ENCODE measurements at regions not wholly inside any gene's neighbourhood (a gene's known extent, or its start where the extent isn't known, plus 50 kb on each side); places are given as distances from the start of the nearest gene placed in this dataset.

DNA sequence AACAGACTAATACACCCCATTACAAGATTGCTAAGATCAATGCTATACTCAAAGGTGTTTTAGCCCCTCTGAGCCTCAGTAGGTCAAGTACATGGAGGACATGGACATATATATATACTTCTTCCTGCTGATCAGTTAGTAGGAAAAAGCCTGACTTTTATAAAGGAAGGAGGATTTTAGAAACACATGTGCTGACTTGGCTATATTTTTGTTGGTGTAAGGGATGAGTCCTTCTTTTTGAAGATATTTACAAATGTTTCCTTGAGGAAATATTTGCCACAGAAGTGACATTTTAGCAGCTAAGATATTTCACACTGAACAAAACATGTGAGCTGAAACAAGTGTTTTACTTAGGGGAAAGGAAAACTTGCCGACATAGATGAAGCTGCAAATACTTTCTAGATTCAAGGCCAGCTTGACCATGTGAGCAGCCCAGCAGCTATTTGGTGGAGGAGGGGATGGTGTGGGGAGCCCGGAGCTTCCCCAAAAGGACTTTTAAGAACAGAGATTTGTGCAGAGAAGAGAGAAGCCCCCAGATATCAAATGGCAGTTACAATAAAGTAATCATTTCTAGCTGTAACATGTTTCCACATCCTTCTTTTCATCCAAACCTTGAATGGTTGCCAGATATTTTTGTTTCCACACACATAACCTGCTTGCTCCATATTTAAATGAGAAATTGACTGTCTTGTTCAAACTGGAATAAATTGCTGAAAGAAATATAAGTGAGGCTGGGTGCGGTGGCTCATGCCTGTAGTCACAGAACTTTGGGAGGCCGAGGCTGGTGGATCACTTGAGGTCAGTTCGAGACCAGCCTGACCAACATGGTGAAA, 111.7 kb upstream of the NR2F2 start:
- DNase-seq, result no peak

DNA sequence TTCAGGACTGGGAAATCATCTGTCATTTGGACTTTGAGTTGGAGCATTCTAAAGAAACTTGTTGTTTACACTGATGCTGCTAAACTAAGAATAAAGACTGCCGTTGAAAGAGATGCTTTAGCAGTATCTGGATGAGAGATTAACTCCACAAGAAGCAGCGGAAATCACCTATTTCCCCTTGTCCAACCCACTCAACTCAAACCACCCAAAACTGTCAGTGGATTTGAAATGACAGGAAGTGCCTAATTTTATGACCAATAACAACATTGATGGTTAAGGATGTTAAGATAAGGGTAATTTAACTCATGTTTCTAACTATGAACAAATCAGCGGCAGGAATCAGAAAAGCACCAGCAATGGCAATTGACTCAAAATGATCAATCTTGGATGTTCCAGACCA, 110.8 kb upstream of the NR2F2 start:
- DNase-seq, result no peak

DNA sequence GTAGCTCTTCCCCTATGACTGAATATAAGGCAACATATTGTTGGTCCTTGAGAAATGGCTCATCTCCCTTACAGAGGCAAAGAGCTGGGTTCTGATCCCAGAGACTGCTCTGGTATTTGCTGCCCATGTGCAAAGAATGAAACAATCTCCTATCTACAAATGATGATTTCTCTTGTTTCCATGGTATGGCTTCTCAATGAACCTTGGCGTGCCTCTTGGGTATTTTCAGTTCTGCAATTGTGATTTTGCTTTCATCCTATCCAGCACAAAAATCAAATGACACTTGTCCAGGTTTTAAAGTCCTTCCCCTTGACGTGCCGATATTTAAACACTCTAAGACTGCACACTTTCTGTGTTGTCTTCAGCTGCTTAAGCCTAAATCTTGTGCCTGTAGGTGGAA, 109.8 kb upstream of the NR2F2 start:
- no peak for DNase-seq

DNA sequence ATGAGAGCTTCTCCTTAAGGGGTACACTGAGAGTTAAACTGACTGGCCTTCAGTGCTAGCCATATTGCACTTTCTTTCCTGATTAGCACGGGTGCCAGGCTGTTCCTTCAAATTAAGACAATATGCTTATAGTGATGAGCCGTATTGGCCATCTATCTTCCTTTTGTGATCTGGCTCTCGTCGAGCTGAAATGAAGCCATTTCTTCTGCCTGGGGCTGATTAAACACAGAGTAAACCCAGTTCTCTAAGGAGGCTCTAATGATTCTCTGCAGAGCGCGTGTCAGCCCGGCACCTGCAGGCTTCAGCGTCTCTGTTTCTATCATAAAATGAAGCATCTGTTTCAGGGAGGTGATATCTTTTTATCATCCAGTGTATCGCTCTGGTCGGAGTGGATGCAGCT, 107.5 kb upstream of the NR2F2 start:
- DNase-seq, result no peak

DNA sequence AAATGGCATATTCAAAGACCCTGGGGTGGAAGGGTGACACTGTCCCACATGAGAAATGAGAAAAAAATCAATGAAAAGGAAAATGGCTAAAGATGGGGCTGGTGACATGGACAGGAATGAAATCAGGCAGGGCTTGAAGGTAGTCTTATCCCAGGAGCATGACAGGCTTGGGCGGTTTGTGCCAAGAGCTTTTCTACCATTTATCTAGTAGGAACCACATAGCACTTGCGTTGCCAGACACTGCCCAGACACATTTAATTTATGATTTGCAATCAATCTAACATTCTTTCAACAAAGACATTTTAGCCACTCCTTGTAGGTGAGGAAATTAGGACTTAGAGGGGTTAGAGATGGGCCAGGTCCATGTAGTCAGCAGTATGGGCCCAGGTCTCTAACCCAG, 106.6 kb upstream of the NR2F2 start:
- no peak for DNase-seq

DNA sequence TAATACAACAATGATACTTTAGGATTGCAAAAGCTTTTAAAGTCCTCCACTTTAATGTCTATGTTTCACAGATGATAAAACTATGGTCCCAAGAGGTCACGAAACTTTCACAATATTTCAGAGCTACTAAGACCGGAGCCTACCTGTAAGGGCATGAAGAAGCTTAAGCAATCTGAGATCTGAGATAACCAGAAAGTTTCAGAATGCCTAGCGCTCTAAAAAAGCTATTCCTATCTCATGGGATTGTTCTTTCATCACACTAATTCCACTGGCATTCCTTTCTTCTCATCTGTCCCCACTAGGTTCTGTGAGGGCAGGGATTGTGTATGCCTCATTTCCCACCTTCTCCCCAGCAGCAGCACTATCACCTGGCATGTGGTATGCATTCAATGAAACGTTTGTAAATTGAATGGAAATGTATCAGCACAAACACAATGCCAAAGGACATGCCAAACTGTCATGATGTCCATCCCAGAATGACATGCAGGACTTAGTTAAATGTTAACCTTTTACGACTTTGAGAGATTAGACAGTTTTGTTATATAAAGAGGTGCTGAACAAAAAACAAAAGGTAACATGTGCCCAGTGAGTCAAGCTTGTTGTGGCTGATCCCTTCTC, 104.7 kb upstream of the NR2F2 start:
- no peak for DNase-seq

DNA sequence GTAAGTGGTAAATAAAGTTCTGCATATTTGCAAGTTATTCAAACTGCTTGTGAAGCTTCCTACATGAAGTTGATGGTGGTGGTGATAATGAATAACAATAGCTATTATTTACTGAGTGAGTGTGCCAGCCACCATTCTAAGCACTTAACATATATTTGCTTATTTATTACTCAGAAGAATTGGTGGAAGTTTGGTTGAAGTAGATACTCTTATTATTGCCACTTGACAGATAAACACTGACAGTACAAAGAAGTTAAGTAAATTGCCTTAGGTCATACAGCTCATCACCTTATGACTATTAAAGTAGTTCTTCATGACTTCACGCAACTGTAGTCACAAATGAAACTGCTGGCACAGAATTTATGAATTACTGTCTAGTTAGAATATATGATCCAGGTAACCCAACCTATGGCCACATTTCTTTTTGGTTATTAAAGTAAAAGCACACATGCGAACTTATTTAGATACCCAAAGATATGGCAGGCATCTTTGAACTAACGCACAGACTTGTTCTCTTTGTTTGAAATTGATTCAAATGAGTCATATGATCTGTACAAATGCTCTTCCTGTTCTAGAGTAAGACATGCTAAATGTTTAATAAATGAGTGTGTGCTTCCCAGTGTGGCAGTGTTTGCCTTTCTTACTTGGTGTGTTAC, 99.8 kb upstream of the NR2F2 start:
- DNase-seq, result no peak

DNA sequence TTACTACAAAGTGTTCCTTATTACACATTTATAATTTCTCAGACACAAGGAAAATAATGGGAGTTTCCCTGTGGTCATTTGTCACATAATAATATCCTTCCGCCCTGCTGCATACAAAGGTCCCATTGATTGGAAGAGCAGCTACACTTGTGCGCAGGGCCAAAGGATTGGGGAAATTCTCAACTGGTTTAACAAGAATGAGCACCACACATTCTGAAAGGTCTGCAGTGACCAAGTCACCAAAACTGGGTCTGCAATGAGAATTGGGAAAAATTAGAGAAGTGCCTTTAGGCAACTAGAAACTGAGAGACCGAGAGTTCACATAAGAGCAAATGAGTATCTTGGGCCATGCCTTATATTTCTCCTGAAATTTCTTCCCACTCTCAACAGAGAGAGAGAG, 98.2 kb upstream of the NR2F2 start:
- DNase-seq, result no peak

DNA sequence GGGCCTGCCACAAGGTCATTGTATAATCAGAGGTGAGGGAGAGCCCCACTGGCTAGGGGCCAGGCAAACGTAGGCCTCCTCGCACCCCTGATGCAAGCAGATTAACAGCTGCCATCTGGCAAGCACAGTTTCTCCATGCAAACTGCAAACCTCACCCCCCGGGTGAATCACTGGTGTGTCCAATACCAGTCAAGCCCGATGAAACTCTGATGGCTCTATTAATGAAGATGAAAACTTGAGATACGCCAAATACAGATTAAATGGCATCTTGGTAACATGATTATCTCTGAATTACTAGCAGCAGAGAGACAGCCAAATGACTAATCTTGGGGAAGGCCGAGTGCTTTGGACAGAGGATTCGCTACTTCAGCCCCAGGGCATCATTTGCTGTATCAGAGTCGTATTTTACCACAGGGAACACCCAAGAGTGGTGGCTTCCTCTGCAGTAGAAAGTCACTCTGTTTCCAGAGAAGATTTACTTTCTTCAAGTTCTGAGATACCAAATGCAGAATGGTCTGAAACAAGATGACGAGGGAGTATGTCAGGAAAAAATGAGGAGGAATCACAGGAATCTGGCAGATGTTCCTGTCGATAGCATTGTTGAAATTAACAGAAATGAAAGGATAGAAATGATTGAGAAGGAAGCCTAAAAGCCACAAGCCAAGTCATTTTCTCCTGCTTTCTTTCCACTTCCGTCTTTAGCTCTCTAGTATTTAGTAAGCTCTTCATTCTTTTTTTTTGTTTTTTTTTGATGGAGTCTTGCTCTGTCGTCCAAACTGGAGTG, 96.2 kb upstream of the NR2F2 start:
- no peak for DNase-seq

DNA sequence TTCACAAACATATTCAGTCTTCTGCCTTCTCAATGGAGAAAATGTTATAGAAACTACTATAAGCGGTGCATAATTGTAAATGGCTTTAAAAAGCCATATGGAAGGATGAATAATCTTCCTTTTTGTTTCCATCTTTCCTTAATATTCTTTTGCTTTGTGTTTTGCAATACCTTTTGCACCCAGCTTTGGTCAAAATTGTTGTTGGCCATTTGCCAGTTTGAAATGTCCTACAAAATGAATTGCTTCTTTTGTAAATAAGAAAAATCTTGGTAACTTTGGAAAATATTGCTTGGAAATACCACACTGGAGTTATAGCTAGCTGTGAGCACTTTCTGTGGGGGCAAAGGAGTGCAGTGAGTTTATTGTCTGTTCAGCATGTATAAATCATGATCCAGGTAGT, 93.5 kb upstream of the NR2F2 start:
- DNase-seq, result no peak

DNA sequence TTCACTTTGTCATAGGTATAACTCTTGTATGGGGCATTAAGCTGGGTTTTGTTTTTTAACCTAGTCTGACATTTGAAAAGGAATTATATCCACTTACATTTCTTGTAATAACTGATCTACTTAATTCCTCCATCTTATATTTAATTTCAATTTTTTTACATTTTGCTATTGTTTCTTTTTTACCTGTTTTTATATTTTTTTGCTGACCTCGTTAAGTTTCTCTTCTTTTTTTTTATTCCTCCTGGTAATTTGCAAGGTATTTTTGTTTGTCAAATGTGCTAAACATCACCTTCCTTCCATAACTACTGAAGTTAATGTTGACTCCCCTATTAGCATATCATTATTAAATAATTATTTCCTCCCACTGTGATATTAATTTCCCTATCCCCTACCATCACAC, 87.7 kb upstream of the NR2F2 start:
- DNase-seq, result no peak

DNA sequence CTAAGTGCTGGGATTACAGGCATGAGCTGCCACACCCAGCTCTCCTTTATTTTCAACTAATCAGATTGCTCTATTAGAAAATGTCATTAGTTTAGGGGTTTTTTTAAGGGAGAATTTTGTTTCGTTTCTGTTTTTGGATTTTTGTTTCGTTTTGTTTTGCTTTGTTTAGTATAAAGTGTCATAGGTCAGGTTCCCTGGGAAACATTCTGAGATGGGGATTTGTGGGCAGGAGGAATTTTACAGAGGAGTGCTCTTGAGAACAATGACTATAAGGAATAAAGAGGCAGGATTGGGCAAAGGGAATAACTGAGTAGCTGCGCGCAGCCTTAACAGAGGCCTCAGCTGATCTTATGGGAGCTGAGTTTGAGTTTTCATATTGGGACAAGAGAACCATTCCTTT, 86.8 kb upstream of the NR2F2 start:
- DNase-seq, result no peak

DNA sequence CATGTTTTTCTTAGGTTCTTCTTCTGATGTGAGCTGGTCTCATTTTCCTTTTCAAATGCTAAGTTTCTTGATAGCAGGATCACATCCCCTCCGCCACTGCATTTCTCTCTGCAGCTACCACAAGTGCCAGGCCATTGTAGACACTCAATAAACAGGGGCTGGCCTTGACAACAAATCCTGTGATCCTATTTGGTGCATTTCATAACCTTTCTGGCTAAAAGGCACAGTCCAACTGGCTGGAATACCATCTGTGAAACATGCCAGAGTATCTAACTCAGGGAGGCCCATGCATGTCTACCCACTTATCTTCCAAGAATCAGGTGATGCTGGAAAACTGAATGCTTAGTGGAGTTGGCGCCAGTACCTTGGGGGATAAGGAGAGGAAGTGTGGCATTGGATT, 85.2 kb upstream of the NR2F2 start:
- no peak for DNase-seq

DNA sequence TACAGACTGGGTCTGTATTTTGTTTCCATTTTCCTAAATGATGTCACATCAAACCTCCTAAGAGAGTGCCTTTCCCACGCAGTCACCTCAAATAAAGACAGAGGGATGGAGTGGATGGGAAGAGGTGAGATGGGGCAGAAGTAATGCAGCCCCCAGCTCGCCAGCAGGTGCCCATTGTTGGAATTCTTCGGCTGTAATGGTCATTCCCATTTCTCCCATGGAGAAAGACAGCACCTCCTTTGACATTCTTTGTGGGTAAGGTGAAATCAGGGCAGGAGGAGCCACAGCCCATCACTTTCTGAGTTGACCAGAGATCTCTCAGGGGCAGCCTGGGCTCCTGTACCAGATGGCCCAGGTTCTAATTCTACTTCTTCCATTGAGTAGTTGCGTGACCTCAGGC, 84.4 kb upstream of the NR2F2 start:
- no peak for DNase-seq

DNA sequence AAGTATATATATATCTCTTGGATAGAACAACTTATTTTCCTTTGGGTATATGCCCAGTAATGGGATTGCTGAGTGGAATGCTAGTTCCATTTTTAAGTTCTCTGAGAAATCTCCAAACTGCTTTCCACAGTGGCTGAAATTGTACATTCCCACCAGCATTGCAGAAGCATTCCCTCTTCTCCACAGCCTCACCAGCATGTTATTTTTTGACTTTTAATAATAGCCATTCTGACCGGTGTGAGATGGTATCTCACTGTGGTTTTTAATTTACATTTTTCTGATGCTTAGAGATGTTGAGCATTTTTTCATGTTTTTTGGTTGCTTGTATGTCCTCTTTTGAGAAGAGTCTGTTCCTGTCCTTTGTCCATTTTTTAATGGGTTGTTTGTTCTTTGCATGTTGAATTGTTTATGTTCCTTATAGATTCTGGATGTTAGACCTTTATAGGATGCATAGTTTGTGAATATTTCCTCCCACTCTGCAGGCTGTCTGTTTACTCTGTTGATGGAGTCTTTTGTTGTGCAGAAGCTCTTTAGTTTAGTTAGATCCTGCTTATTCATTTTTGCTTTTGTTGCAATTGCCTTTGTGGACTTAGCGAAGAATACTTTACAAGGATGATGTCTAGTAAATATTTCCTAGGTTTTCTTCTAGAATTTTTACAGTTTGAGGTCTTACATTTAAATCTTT, 82.7 kb upstream of the NR2F2 start:
- DNase-seq, result no peak

DNA sequence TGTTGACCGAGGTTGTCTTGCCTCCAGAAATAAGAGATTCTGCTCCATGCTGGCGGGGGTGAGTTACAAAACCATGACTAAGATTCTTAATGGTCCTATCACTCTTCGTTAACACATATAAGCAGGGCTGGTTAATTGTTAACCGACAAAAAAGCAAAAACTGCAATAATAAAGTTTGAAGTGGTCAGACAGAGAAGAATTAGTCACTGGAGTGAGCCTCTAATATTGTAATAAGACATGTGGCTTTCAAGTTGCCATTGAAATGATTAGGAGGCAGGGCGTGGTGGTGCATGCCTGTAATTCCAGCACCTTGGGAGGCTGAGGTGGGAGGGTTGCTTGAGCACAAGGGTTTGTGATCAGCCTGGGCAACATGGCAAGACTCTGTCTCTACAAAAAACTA, 78.4 kb upstream of the NR2F2 start:
- DNase-seq, result no peak

DNA sequence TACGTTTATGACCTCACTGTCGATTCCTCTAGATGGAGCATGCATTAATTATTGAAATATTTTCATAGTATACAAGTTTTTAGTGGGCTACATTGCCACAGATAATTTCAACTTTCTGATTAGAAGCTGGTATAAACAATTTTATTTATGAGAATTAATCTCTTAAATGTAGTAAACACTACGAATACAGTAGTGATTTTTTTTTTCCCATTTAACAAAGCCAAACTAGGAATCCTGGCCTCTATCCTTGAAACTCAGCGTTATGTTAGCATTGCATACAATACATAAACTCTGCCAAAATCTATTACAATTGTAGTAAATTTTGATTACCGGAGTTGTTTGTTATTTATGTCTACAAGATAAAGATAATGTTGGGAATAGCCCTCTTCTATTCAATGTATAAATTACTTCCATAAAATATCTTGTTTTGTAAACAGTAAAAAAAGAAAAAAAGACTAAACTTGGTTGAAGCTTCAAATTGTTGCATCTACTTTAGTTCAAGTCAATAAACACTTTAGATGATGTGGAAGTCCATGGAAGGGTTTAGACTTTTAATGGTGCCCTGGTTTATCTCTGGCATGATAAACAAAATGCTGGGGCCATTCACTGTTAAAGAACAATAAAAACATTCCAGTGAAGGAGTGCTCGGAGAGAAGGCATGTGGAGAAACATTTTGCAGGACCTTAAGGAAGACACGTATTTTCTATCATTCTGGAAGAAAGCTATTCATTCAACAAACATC, 77.3 kb upstream of the NR2F2 start:
- DNase-seq, result no peak

DNA sequence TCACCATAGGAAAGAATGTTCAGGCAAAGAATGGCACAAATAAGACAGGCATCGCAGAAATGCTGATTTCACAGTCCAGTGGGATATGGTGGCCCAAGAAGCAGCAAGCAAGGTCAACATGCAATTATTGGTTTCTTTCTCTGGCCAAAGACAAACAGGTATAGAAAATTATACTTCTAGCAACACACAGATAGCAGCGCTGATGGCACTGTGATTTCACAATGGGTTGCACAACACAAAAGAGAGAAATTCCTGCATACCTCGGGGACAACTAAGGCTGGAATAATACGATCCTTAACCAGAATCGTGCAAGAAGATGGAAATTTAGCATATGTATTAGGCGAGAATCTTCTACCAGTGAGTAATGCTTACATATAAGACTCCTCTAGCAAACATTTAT, 76.3 kb upstream of the NR2F2 start:
- DNase-seq, result no peak

DNA sequence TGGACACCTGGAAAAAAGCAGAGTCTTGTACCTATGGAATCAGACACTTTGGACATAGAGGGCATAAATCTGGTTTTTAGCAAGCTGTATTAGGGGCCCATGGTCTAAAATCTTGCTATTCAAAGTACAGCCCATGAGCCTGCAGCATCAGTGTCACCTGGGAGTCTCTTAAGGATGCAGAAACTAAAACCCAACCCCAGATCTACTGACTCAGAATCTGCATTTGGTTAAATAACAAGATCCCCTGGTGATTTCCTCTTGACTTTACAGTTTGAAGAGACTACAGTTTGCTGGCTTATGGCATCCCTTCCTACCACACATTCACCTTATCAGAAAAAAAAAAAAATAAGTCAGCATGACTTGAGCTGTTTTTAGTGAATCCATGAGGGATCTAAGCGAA, 74.9 kb upstream of the NR2F2 start:
- no peak for DNase-seq

DNA sequence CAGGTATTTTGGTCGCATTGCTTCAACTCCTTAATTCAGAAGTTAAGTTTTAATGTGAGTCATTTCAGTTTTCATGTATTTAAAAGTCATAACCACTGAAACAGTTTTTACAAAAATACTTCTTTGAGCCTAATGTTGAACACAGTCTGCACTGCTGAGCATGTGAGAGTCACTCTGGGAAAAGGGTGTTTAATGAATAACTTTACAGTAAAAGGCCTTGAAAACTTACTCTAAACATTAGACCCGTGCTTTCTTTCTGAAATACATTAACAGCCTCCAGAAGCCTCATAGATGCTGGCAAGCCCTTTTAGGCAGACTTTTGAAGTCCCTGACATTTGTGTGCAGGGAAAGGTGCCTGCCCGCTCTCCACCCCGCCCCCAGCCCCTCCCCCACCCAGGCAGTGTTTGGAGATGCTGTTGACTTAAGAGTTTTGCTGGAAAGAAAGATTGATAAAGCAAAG, 68.9 kb upstream of the NR2F2 start:
- DNase-seq, result no peak

DNA sequence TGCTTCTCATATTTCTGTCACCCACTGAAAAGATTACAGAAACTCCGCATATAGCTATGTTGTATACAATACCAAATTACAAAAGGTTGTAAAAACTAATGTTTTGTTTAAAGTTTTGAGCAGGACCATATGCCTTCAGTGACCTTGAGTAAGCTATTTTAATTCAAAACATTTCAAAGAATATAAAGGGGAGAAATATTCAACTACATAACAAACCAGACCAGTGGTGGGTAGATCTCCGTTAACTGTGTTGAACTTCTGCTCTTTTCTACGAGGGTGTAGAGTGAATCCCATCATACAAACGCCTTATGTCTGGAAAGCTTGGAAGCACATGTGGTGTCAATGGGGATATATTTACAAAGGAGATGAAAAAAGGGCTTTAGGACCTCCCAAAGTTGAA, 68.4 kb upstream of the NR2F2 start:
- DNase-seq, result no peak
